Left forelimb (tissue), 1 donor: ENCODE measurements at regions not wholly inside any gene's neighbourhood (a gene's known extent, or its start where the extent isn't known, plus 50 kb on each side); places are given as distances from the start of the nearest gene placed in this dataset.

ENCODE experiments used
- DNase-seq: peaks from one replicate; pipeline ENCODE4 v3.0.0-alpha.2; 2018; ENCODE audit warnings: low spot score

- DNase-seq: no peak
Measured at GRCh38 chr20:39702701-39703349, 740.7 kb downstream of the DHX35 start.

- DNase-seq: no peak
Measured at GRCh38 chr20:39700528-39700927, 738.4 kb downstream of the DHX35 start.

- no peak for DNase-seq
Measured at GRCh38 chr20:39699166-39699725, 737.1 kb downstream of the DHX35 start.

- no peak for DNase-seq
Measured at GRCh38 chr20:39698752-39699151, 736.6 kb downstream of the DHX35 start.

GRCh38 chr20:39691151-39691862 lies 729.2 kb downstream of the DHX35 start:
- DNase-seq: no peak

GRCh38 chr20:39676857-39677391 lies 714.8 kb downstream of the DHX35 start:
- no peak for DNase-seq

- no peak for DNase-seq
Measured at GRCh38 chr20:39676241-39676640, 714.1 kb downstream of the DHX35 start.

- DNase-seq: no peak
Measured at GRCh38 chr20:39674842-39675241, 712.7 kb downstream of the DHX35 start.

- no peak for DNase-seq
Measured at GRCh38 chr20:39670988-39671387, 708.8 kb downstream of the DHX35 start.

GRCh38 chr20:39669659-39670058 lies 707.5 kb downstream of the DHX35 start:
- no peak for DNase-seq

GRCh38 chr20:39668038-39668437 lies 705.9 kb downstream of the DHX35 start:
- no peak for DNase-seq

GRCh38 chr20:39661833-39662232 lies 699.7 kb downstream of the DHX35 start:
- DNase-seq: no peak

GRCh38 chr20:39660965-39661364 lies 698.8 kb downstream of the DHX35 start:
- DNase-seq: no peak

- no peak for DNase-seq
Measured at GRCh38 chr20:39660226-39660625, 698.1 kb downstream of the DHX35 start.

- no peak for DNase-seq
Measured at GRCh38 chr20:39658662-39659409, 696.7 kb downstream of the DHX35 start.

- DNase-seq: no peak
Measured at GRCh38 chr20:39654171-39654570, 692.0 kb downstream of the DHX35 start.

- no peak for DNase-seq
Measured at GRCh38 chr20:39651645-39652325, 689.6 kb downstream of the DHX35 start.

- no peak for DNase-seq
Measured at GRCh38 chr20:39646874-39647413, 684.8 kb downstream of the DHX35 start.

- no peak for DNase-seq
Measured at GRCh38 chr20:39645131-39645530, 683.0 kb downstream of the DHX35 start.

- DNase-seq: no peak
Measured at GRCh38 chr20:39643292-39643691, 681.1 kb downstream of the DHX35 start.

GRCh38 chr20:39641423-39641822 lies 679.3 kb downstream of the DHX35 start:
- DNase-seq: no peak

- no peak for DNase-seq
Measured at GRCh38 chr20:39640147-39640546, 678.0 kb downstream of the DHX35 start.
